GM18507 (cell line): ENCODE measurements at regions not wholly inside any gene's neighbourhood (a gene's known extent, or its start where the extent isn't known, plus 50 kb on each side); places are given as distances from the start of the nearest gene placed in this dataset.
"Not testable (repeated sequence)": the region's sequence is repeated elsewhere in the genome, so short reads cannot be mapped to it uniquely, and the experiment has no call there.

Experiments
- DNase-seq: peaks from one replicate; pipeline ENCODE4 v3.0.0; 2011; ENCODE audit warnings: low read depth; ENCODE audit not compliant: insufficient read length; ENCODE audit errors: extremely low spot score
- FAIRE-seq: peaks from 2 replicates; lab custom pipeline; 2011; peaks lifted over from hg19 to GRCh38; lab: Jason Lieb, UNC

GRCh38 chr14:101253948-101254347 lies 307.3 kb upstream of the DIO3 start:
- no peak for FAIRE-seq
- DNase-seq: no peak

GRCh38 chr14:101254805-101255764 lies 306.2 kb upstream of the DIO3 start:
- no peak for DNase-seq
- FAIRE-seq: no peak

GRCh38 chr14:101255765-101256125 lies 305.6 kb upstream of the DIO3 start:
- no peak for DNase-seq
- no peak for FAIRE-seq

DNA sequence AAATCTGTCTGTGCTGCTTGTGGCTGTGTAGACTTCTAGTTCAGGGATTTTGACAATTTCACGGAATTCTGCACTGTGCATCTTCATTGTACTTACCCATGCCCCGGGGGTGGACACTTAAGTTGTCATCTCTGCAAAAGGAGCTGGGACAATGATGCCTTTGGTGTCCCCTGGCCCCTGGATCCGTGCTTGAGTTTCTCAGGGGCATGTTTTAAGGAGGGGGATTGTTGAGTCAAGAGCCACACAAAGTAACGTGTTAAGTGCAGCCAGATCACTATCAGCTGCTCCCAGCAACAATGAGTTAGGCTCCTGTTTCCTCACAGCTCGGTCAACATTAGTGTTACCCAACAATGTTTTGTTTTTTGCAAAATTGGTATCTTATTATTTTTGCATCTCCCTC lies 305.0 kb upstream of the DIO3 start:
- no peak for FAIRE-seq

GRCh38 chr14:101257551-101257950 lies 303.7 kb upstream of the DIO3 start:
- no peak for FAIRE-seq
- no peak for DNase-seq

More for the DNA sequence above, 305.0 kb upstream of the DIO3 start:
- no peak for DNase-seq

DNA sequence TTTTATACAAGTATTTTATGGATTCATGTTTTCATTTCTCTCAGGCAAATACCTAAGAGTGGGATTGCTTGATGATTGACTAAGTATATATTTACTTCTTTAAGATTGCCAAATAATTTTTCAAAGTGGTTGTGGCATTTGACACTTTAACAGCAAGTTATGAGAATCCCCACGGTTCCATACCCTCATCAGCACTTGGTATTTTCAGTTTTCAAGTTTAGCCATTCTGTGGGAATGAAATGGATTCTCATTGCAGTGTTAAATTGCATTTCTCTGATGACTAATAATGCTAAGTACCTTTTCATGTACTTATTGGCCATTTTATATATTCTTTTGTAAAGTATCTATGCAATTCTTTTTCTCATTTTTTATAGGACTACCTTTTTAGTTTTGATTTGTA lies 301.5 kb upstream of the DIO3 start:
- FAIRE-seq (no peak), DNase-seq (no peak)

DNA sequence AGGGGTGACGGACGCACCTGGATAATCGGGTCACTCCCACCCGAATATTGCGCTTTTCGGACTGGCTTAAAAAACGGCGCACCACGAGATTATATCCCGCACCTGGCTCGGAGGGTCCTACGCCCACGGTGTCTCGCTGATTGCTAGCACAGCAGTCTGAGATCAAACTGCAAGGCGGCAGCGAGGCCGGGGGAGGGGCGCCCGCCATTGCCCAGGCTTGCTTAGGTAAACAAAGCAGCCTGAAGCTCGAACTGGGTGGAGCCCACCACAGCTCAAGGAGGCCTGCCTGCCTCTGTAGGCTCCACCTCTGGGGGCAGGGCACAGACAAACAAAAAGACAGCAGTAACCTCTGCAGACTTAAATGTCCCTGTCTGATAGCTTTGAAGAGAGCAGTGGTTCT lies 294.9 kb upstream of the DIO3 start:
- DNase-seq, FAIRE-seq: not testable (repeated sequence)

DNA sequence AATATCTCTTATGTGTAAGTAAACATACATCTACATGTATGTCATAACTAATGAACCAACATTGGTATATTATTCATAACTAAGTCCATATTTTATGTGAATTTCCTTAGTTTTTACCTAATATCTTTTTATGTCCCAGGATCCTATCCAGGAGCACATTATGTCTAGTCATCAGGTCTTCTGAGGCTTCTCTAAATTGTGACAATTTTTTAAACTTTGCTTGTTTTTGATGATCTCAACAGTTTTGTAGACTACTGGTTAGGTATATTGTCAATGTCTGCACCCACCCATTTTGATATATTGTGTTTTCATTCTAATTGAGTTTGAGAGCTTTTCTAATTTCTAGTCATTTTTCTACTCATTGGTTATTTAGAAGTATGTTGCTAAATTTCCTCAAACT lies 288.2 kb upstream of the DIO3 start:
- FAIRE-seq (no peak), DNase-seq (no peak)

DNA sequence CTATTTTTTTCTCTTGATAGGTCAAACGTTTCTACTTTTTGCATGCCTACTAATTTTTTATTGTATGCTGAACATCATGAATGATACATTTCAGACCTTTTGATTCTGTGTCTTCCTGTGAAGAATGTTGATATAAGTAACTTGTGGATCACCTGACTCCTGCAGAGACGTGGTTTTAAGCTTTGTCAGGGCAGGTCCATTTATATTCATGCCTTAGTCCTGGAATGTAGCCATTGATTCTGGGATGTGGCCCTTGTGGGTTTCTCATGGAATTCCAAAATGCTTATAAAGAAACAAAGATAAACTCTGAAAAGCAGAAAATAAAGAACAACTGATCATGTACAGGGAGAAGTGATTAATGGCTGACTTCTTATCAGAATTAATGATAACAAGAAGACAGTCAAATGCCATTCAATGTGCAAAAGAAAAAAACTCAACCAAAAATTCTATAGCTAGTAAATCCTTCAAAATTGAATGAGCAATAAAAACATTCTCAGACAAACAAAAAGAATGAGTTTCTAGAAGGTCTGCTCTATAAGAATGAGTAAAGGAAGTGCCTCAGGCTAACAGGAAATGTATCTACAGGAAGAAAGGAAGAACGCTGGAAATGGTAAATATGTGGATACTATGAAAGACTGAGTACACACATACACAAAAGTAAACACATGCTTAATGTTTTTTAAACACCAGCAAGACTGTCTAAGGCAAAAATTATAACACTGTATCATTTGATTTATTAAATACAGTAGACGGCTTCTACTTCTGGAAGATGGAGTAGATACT lies 284.8 kb upstream of the DIO3 start:
- DNase-seq (no peak), FAIRE-seq (no peak)

DNA sequence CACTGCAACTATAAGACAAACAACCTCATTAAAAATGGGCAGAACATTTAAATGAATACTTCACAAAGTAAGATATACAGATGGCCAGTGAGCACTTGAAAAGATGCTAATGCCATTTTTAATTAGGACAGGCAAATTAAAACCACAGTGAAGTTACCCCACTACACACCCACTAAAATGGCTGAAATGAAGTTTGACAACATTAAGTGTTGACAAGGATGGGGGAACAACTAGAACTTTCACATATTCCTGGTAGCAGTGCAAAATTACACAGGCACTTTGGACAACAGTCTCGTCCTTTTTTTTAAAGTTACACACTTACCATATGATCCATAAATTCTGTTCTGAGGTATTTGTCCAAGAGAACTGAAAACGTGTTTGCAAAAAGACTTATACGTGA lies 278.9 kb upstream of the DIO3 start:
- FAIRE-seq (no peak), DNase-seq (no peak)

DNA sequence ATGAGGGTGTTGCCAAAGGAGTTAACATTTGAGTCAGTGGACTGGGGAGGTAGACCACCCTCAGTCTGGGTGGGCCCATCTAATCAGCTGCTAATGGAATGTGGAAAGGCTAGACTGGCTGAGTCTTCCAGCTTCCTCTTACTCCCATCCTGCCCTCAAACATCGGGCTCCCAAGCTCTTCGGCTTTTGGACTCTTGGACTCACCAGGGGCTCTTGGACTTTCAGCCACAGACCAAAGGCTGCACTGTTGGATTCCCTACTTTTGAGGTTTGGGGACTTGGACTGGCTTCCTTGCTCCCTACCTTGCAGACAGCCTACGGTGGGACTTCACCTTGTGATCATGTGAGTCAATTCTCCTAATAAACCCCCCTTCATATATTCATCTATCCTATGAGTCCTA lies 276.6 kb upstream of the DIO3 start:
- FAIRE-seq: no peak

GRCh38 chr14:101286271-101287018 lies 274.9 kb upstream of the DIO3 start:
- FAIRE-seq: no peak
- no peak for DNase-seq

More for the DNA sequence above, 276.6 kb upstream of the DIO3 start:
- DNase-seq: no peak

- no peak for FAIRE-seq
These were observed 272.7 kb upstream of the DIO3 start for GRCh38 chr14:101288436-101289229.

GRCh38 chr14:101289230-101289690 lies 272.0 kb upstream of the DIO3 start:
- no peak for FAIRE-seq

More at GRCh38 chr14:101288436-101289229, 272.7 kb upstream of the DIO3 start:
- no peak for DNase-seq

DNA sequence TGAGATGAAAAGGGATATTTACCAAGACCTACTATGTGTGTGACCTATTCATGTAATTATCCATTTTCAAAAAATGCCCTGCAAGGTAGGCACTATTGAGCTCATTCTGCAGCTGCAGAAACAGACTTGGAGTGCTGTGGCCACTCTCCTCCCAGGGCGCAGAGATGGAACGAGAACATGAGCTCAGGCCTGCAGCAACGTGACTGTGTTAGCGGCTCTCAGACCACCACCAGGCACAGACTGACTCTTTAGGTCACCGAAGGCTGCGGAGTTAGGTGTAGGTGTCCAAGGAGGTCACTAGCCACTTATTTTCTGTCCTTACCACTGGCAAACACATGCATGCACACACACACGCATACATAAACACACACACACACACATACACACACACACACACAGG lies 271.4 kb upstream of the DIO3 start:
- DNase-seq (no peak), FAIRE-seq (no peak)

More at GRCh38 chr14:101289230-101289690, 272.0 kb upstream of the DIO3 start:
- DNase-seq: no peak

DNA sequence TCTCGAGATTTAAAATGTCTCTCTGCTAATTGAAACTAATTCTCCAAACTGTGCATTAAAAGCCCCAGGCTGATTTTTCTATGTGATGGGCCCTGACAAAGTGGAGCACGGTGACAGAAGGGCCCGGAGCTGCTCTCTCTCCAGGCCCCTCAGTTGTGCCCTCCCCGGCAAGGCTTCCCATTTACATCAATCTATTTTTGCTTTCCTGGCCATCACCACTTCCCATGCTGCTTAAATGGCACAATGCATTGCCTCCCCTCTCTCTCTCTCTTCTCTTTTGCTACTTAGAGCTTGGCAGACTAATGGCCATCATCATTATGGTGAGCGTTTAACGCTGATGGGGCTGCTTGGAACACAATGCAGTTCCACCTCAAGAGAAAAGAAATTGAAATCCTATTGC lies 270.7 kb upstream of the DIO3 start:
- DNase-seq (no peak), FAIRE-seq (no peak)

DNA sequence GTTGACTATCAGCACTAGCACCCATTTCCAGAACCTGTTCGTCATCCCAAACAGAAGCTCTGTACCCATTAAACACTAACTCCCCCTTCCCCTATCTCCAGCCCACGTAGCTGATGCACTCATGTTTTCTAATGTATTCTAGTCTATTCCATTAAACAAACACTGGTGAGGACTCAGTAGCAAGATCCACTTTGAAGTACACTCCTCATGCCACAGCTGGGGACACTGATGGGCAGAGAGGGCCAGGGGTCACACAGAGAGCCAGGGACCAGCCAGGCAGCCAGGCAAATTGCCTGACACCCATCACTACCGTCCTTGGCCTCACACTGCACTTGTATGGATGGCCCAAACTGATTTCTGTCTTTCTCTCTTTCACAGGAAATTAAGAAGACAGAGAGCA lies 269.9 kb upstream of the DIO3 start:
- DNase-seq: no peak
- no peak for FAIRE-seq

DNA sequence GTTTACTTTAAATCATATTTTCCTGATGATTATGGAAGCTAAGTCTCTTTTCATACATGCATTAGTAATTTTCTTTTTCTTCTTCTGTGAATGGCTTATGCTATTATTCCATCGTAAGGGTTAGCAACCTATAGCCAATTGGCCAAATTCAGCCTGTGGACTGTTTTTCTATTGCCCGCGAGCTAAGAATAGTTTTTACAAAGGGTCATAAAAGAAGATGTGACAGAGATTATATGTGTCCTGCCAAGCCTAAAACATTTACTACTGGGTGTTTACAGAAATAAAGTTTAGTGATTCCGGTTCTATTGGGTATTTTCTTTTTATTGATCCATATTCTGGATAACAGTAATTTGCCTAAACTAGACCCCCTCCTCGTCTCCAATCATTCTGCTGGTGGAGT lies 268.8 kb upstream of the DIO3 start:
- FAIRE-seq (no peak), DNase-seq (no peak)

- FAIRE-seq: no peak
- no peak for DNase-seq
These were observed 267.7 kb upstream of the DIO3 start for GRCh38 chr14:101293605-101294004.
